DND-41 (cell line): ENCODE measurements at regions not wholly inside any gene's neighbourhood (a gene's known extent, or its start where the extent isn't known, plus 50 kb on each side); places are given as distances from the start of the nearest gene placed in this dataset.
"Not testable (repeated sequence)": the region's sequence is repeated elsewhere in the genome, so short reads cannot be mapped to it uniquely, and the experiment has no call there.

Experiments
- ATAC-seq: fragments of 200-7000 bp; cut with Tn5 transposase; 3 replicates; pipeline ENCODE4 v1.9.1; 2021; ENCODE audit warnings: low read depth; ENCODE audit not compliant: insufficient read depth
- DNase-seq: peaks from one replicate; pipeline ENCODE4 v3.0.0-alpha.2; 2020
- H2AFZ ChIP-seq: 2 replicates; pipeline ENCODE4 v1.6.0; 2012; ENCODE audit warnings: low read depth, low read length
- H3K27ac ChIP-seq: 2 replicates; pipeline ENCODE4 v1.5.1; 2012; ENCODE audit warnings: low read length, inconsistent platforms
- H3K27me3 ChIP-seq: fragments of 200-600 bp; sonication (generic); 2 replicates; pipeline ENCODE4 v1.6.0; 2012; ENCODE audit warnings: low read length, mild to moderate bottlenecking, inconsistent platforms; ENCODE audit not compliant: insufficient read depth, poor library complexity
- H3K36me3 ChIP-seq: 2 replicates; pipeline ENCODE4 v1.5.1; 2012; ENCODE audit warnings: low read length, inconsistent platforms; ENCODE audit not compliant: insufficient read depth
- H3K4me1 ChIP-seq: 2 replicates; pipeline ENCODE4 v1.5.1; 2012; ENCODE audit warnings: mild to moderate bottlenecking, low read length; ENCODE audit not compliant: insufficient read depth
- H3K4me2 ChIP-seq: 2 replicates; pipeline ENCODE4 v1.6.0; 2012; ENCODE audit warnings: mild to moderate bottlenecking, moderate library complexity, low read length, inconsistent platforms; ENCODE audit not compliant: insufficient read depth
- H3K4me3 ChIP-seq, 2 experiments: fragments of 200-600 bp in 1 of 2; shearing (Covaris generic) in 1 of 2; 2 replicates each; pipeline ENCODE4 v1.5.1; 2012 to 2016; ENCODE audit warnings: inconsistent platforms in 2 of 2, low read length in 2 of 2, mild to moderate bottlenecking in 2 of 2, low read depth in 1 of 2, moderate library complexity in 1 of 2
- H3K79me2 ChIP-seq: 2 replicates; pipeline ENCODE4 v1.6.0; 2012; ENCODE audit warnings: low read length, inconsistent platforms; ENCODE audit not compliant: insufficient read depth
- H3K9ac ChIP-seq: 2 replicates; pipeline ENCODE4 v1.6.0; 2012; ENCODE audit warnings: low read depth, mild to moderate bottlenecking, inconsistent platforms, low read length, moderate library complexity
- H3K9me3 ChIP-seq: 2 replicates; pipeline ENCODE4 v1.5.1; 2012; ENCODE audit warnings: low read length, moderate library complexity, mild to moderate bottlenecking, inconsistent platforms; ENCODE audit not compliant: insufficient read depth, severe bottlenecking
- H4K20me1 ChIP-seq: 2 replicates; pipeline ENCODE4 v1.6.0; 2012; ENCODE audit warnings: low read length; ENCODE audit not compliant: insufficient read depth
- EZH2 ChIP-seq: IDR thresholded peaks from 3 replicates; pipeline ENCODE4 v1.6.1; 2012; ENCODE audit warnings: borderline replicate concordance, low read depth, mild to moderate bottlenecking, moderate library complexity, low read length, inconsistent platforms; ENCODE audit not compliant: severe bottlenecking
- TF ChIP-seq, protein P1 (sequence below): IDR thresholded peaks from 2 replicates; pipeline ENCODE4 v1.5.1; 2012; ENCODE audit warnings: borderline replicate concordance, low read length, moderate library complexity, mild to moderate bottlenecking; ENCODE audit not compliant: poor library complexity, severe bottlenecking; ENCODE audit errors: extremely low read depth

- Histone ChIP-seq H4K20me1 (no peaks in the 10 kb centered on the region), H2AFZ (no peak overlapping the region), H3K9me3 (peaks cover 8% of the 10 kb centered on the region), H3K27me3 (no peaks in the 10 kb centered on the region), H3K36me3 (no peaks in the 10 kb centered on the region), H3K4me2 (no peak overlapping the region), H3K9ac (no peak overlapping the region), H3K4me3 (no peak overlapping the region), H3K27ac (no peak overlapping the region), H3K79me2 (no peaks in the 10 kb centered on the region), H3K4me1 (no peaks in the 10 kb centered on the region)
- TF ChIP-seq EZH2: no peak
- TF ChIP-seq, protein P1, sequence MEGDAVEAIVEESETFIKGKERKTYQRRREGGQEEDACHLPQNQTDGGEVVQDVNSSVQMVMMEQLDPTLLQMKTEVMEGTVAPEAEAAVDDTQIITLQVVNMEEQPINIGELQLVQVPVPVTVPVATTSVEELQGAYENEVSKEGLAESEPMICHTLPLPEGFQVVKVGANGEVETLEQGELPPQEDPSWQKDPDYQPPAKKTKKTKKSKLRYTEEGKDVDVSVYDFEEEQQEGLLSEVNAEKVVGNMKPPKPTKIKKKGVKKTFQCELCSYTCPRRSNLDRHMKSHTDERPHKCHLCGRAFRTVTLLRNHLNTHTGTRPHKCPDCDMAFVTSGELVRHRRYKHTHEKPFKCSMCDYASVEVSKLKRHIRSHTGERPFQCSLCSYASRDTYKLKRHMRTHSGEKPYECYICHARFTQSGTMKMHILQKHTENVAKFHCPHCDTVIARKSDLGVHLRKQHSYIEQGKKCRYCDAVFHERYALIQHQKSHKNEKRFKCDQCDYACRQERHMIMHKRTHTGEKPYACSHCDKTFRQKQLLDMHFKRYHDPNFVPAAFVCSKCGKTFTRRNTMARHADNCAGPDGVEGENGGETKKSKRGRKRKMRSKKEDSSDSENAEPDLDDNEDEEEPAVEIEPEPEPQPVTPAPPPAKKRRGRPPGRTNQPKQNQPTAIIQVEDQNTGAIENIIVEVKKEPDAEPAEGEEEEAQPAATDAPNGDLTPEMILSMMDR: no peak
- ATAC-seq: no peak
- DNase-seq: no peak
Observed at GRCh38 chr21:8998946-8999681, 1522.3 kb upstream of the TPTE start.

GRCh38 chr21:9000132-9000531, 1521.3 kb upstream of the TPTE start:
- not testable (repeated sequence) for H3K9ac ChIP-seq, H3K4me3 ChIP-seq, H3K9me3 ChIP-seq, ATAC-seq, H4K20me1 ChIP-seq, H3K4me1 ChIP-seq, H2AFZ ChIP-seq, H3K4me2 ChIP-seq, H3K79me2 ChIP-seq, H3K36me3 ChIP-seq, DNase-seq, H3K27me3 ChIP-seq, H3K27ac ChIP-seq

GRCh38 chr21:9000671-9001070, 1520.7 kb upstream of the TPTE start:
- H3K4me2 ChIP-seq, H3K27ac ChIP-seq, H3K9me3 ChIP-seq, H3K4me3 ChIP-seq, H4K20me1 ChIP-seq, H3K79me2 ChIP-seq, H3K9ac ChIP-seq, H3K36me3 ChIP-seq, H3K4me1 ChIP-seq, H3K27me3 ChIP-seq, ATAC-seq, H2AFZ ChIP-seq, DNase-seq: not testable (repeated sequence)

DNA sequence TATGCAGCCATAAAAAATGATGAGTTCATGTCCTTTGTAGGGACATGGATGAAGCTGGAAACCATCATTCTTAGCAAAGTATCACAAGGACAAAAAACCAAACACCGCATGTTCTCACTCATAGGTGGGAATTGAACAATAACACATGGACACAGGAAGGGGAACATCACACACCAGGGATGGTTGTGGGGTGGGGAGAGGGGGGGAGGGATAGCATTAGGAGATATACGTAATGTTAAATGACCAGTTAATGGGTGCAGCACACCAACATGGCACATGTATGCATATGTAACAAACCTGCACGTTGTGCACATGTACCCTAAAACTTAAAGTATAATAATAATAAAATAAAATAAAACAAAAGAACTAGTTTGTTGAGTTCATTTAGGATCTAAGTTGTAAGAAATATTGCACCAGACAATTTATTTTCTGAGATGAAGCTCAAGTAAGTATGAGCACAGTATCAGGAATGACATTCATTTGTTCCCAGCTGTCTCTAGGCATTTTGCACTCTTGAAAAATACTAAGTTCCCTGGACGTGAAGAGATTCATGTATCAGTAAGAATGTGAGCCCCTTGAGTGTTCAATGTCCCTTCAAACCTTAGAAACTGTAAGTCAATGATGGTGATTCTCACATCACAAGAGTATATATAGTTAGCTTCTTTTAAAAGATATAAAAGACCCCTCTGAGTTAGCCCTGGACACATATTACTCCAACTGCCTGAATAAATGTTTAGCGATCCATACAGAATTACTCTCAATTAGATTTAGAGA, 1519.3 kb upstream of the TPTE start:
- not testable (repeated sequence) for H3K4me1 ChIP-seq, H3K27ac ChIP-seq, H2AFZ ChIP-seq, H3K9ac ChIP-seq, H3K36me3 ChIP-seq, H3K79me2 ChIP-seq, H4K20me1 ChIP-seq, DNase-seq, ATAC-seq, H3K9me3 ChIP-seq, H3K4me3 ChIP-seq, H3K27me3 ChIP-seq, H3K4me2 ChIP-seq

DNA sequence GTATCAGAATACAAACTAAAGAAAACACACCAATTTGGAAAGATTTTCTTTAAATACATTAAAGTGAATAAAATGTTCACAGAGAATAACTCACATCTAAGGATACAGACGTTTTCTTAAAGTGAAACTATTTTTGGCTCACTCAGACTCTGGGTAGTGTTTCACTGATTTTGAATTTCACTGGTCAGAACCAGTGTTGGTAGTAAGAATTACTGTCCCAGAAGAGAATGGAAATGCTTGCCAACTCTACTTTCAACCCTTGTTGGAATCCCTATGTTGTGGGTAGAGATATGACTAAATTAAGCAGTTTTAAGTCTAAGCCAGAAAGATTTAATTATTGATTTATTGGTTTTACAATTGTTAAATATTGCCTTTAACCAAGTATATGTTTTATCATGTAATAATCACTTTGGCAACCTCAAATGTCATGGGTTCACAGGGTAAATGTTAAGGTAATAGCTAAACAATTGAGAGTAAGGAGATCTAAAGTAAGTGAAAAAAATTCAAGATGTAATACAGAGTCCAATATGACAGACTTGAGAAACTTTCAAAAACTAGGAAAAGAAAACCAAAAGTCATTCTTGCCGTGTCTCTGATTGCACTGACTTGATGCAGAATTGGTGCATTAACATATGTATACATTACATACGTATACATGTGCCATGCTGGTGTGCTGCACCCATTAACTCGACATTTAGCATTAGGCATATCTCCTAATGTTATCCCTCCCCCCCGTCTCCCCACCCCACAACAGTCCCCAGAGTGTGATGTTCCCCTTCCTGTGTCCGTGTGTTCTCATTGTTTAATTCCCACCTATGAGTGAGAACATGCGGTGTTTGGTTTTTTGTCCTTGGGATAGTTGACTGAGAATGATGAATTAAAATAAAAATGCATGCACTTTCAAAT, 1517.2 kb upstream of the TPTE start:
- not testable (repeated sequence) for H2AFZ ChIP-seq, H3K27me3 ChIP-seq, H3K9ac ChIP-seq, H3K79me2 ChIP-seq, H3K4me1 ChIP-seq, H3K27ac ChIP-seq, H3K4me2 ChIP-seq, DNase-seq, H4K20me1 ChIP-seq, H3K36me3 ChIP-seq, H3K4me3 ChIP-seq, H3K9me3 ChIP-seq, ATAC-seq

DNA sequence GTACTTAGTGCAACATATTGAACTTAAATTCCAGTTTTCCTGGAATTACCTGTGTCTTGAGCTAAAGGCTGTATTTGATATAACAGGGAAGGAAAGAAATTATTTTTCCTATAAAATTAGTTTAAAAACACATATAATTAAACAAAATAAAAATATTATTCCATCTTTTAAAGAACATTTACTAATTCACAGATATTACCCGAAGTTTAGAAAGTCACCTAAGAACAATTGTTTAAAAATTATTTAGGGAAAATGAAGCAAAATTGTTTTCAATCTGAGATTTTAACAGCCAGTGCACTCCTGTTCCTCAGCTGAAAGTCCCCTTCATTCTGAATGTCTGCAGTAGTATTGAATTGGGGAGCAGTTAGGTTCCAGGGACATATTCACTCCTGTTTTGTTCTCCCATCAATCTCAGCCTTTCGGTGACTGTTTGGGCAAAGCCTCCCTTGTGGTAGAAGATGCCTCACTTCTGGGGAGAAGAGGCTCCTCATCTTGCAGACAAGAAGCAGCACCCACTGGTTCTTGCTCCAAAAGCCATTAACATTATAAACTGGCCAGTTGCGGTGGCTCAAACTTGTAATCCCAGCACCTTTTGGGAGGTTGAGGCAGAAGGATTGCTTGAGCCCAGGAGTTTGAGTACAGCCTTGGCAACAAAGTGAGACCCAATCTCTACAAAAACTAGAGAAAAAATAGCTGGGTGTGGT, 1516.4 kb upstream of the TPTE start:
- DNase-seq, H3K79me2 ChIP-seq, H3K36me3 ChIP-seq, H2AFZ ChIP-seq, H3K4me2 ChIP-seq, H3K27ac ChIP-seq, H3K4me3 ChIP-seq, H3K9ac ChIP-seq, H3K4me1 ChIP-seq, ATAC-seq, H3K9me3 ChIP-seq, H4K20me1 ChIP-seq, H3K27me3 ChIP-seq: not testable (repeated sequence)
